GM12872 (cell line): ENCODE measurements at regions not wholly inside any gene's neighbourhood (a gene's known extent, or its start where the extent isn't known, plus 50 kb on each side); places are given as distances from the start of the nearest gene placed in this dataset.
A peak's percentile ranks its signal among the peaks of the same experiment; 100 is the strongest.

ENCODE experiments used
- CTCF ChIP-seq: IDR thresholded peaks from 3 replicates; pipeline ENCODE4 v1.5.1; 2011; ENCODE audit warnings: low read depth, mild to moderate bottlenecking, low read length, moderate library complexity; ENCODE audit not compliant: insufficient read depth

DNA sequence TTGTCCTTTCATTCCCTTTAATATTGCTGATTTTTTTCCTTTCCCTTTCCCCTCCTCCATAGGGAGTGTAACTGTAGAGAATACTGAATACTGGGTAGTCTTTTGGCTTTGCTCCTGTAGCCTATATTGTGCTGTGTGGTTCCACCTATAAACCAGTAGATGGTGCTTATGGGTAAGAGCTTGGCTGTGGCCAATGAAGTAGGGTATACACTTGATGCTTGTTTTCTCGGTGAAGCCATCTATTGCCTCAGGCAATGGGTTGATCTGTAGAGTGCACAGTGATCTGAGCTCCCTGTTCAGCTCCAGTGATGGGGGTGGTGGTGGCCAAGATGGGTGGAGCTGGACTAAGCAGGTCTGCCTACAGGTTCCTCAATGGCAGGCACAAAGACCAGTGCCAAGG is 203.3 kb upstream of the IMPG1 start:
- peak; percentile 24; the same call in 1 of the 3 replicates for TF ChIP-seq CTCF

- TF ChIP-seq CTCF: no peak
These were observed 192.0 kb upstream of the IMPG1 start for GRCh38 chr6:76264468-76264867.

- TF ChIP-seq CTCF: no peak
These were observed 189.8 kb upstream of the IMPG1 start for GRCh38 chr6:76262240-76262639.

- no peak for TF ChIP-seq CTCF
These were observed 178.2 kb upstream of the IMPG1 start for GRCh38 chr6:76250666-76251065.

DNA sequence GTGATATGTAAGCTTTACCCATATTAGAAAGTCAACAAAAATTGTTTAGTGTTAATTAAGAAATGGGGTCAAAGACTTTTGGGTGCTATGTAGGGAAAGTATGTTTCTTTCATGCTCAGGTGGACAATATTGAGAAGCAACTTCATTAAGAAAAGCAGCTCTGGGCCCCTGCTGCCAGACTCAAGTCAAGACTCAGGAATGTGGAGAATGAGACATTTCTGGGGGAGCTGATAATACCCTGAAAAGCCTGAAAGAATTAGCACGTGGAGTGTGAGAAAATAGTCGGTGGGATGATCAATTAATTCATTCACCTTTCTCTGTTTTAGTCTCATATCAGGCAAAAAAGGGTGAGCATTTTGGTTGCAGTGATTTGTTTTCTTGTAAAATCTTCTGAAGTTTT is 175.1 kb upstream of the IMPG1 start:
- no peak for TF ChIP-seq CTCF

- no peak for TF ChIP-seq CTCF
These were observed 167.6 kb upstream of the IMPG1 start for GRCh38 chr6:76240092-76240491.

DNA sequence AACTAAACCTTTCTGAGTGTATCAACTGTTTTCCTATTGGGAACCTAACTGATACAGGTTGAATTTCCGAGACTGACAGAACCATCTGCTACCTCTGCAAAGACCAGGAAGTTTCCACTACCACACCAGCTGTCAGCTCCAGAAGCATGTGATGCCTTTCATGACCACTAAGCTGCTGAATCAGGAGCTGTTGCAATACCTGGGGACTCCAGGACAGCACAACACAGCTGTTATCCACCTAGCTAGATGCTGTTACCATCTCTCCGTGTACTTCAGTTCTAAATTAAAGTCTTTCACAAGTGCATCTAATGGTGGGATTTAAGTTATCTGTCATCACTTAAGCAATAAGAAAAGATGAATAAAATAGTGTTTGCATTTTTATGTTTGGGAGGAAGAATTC is 158.2 kb upstream of the IMPG1 start:
- no peak for TF ChIP-seq CTCF

- no peak for TF ChIP-seq CTCF
These were observed 149.7 kb upstream of the IMPG1 start for GRCh38 chr6:76222189-76222588.
